ENCODE measurements at regions not wholly inside any gene's neighbourhood (a gene's known extent, or its start where the extent isn't known, plus 50 kb on each side); places are given as distances from the start of the nearest gene placed in this dataset.
"Not testable (repeated sequence)": the region's sequence is repeated elsewhere in the genome, so short reads cannot be mapped to it uniquely, and the experiment has no call there.

GRCh38 chr10:30745953-30746352 lies 116.4 kb upstream of the LYZL2 start:
- no peak for DNase-seq
- TF ChIP-seq CTCF (IDR thresholded peaks at IDR 0.05) (no peak), POLR2A (IDR thresholded peaks at IDR 0.05) (no peak)

GRCh38 chr10:30744106-30744505 lies 114.6 kb upstream of the LYZL2 start:
- WGBS, 2 donors: 91 to 92% methylated on average over 1 of the region's 1 CpG
- no peaks in the 10 kb centered on the region for H3K9me3 ChIP-seq
- H3K36me3 ChIP-seq: no peaks in the 10 kb centered on the region
- H3K27ac ChIP-seq: peak overlapping the region in 3 of 4 donors; percentile 22 to 69 (median 36)
- TF ChIP-seq CTCF (IDR thresholded peaks at IDR 0.05): no peak
- no peak for TF ChIP-seq POLR2A (IDR thresholded peaks at IDR 0.05)
- DNase-seq: no peak
- no peak overlapping the region for H3K4me3 ChIP-seq
- H3K4me1 ChIP-seq: no peaks in the 10 kb centered on the region
- intact Hi-C loops (cut with DNase I): no loop called here
- no peaks in the 10 kb centered on the region for H3K27me3 ChIP-seq

More at GRCh38 chr10:30745953-30746352, 116.4 kb upstream of the LYZL2 start:
- no peak overlapping the region for H3K4me3 ChIP-seq
- no peaks in the 10 kb centered on the region for H3K36me3 ChIP-seq
- H3K4me1 ChIP-seq: no peaks in the 10 kb centered on the region
- WGBS, 2 donors: 71 to 93% methylated on average over 5 of the region's 5 CpGs
- no peaks in the 10 kb centered on the region for H3K27me3 ChIP-seq
- intact Hi-C loops (cut with DNase I): no loop called here
- no peaks in the 10 kb centered on the region for H3K9me3 ChIP-seq
- H3K27ac ChIP-seq: no peak overlapping the region

- no peaks in the 10 kb centered on the region for H3K4me1 ChIP-seq
- no peaks in the 10 kb centered on the region for H3K27me3 ChIP-seq
- no peak overlapping the region for H3K4me3 ChIP-seq
- DNase-seq: no peak
- 83 to 90% methylated on average over 3 of the region's 3 CpGs for WGBS, 2 donors
- intact Hi-C loops (cut with DNase I): no loop called here
- no peak for TF ChIP-seq CTCF (IDR thresholded peaks at IDR 0.05)
- TF ChIP-seq POLR2A (IDR thresholded peaks at IDR 0.05): no peak
- H3K9me3 ChIP-seq: no peaks in the 10 kb centered on the region
- H3K27ac ChIP-seq: peak overlapping the region in 3 of 4 donors; percentile 22 to 69 (median 36)
- H3K36me3 ChIP-seq: no peaks in the 10 kb centered on the region
Observed at GRCh38 chr10:30743586-30743985, 114.0 kb upstream of the LYZL2 start.

- intact Hi-C loops (cut with DNase I): no loop called here
- DNase-seq: no peak
- TF ChIP-seq CTCF (IDR thresholded peaks at IDR 0.05): no peak
- no peaks in the 10 kb centered on the region for H3K4me1 ChIP-seq
- H3K4me3 ChIP-seq: no peak overlapping the region
- no peaks in the 10 kb centered on the region for H3K9me3 ChIP-seq
- no peaks in the 10 kb centered on the region for H3K36me3 ChIP-seq
- no peaks in the 10 kb centered on the region for H3K27me3 ChIP-seq
- WGBS, 2 donors: 56 to 79% methylated on average over 4 of the region's 4 CpGs
- H3K27ac ChIP-seq: no peak overlapping the region
Observed at GRCh38 chr10:30742471-30742870, 112.9 kb upstream of the LYZL2 start.

DNA sequence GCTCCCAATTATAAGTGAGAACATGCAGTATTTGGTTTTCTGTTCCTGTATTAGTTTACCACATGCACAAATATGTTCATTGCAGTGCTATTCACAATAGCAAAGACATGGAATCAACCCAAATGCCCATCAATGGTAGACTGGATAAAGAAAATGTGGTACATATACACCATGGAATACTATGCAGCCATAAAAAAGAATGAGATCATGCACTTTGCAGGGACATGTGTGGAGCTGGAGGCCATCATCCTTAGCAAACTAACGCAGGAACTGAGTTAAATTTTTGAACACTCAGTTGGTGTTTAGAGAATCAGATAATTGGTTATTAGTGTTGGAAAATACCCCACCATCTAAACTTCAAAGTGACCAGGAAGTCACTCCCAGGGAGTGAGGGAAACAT lies 111.2 kb upstream of the LYZL2 start:
- H3K9me3 ChIP-seq; intact Hi-C loops (cut with DNase I); H3K27me3 ChIP-seq; H3K4me3 ChIP-seq; DNase-seq; H3K36me3 ChIP-seq; H3K4me1 ChIP-seq; H3K27ac ChIP-seq: not testable (repeated sequence)
- 89 to 92% methylated on average over 1 of the region's 1 CpG for WGBS, 2 donors

DNA sequence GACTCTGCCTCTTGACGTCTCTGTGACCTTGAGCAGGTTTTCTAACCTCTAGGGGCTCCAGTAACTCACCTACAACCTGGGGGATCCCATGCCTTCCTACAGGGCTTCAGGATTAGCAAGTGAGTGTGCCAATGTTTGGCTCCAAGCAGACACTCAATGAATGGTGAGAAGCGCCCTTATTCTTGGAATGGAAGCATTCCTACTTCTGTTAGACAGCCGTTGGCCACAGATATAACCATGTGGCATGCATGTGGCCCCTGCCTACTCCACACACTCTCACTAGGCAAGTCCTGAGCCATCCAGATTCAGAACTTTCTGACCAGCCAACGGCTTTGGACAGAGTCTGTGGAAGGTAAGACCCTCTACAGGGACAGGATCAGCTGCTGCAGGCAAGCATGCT lies 108.9 kb upstream of the LYZL2 start:
- Histone ChIP-seq H3K4me1 (no peaks in the 10 kb centered on the region), H3K4me3 (no peak overlapping the region), H3K9me3 (no peaks in the 10 kb centered on the region), H3K27ac (no peak overlapping the region), H3K36me3 (no peaks in the 10 kb centered on the region), H3K27me3 (no peaks in the 10 kb centered on the region)
- no peak for TF ChIP-seq CTCF (IDR thresholded peaks at IDR 0.05)
- no peak for TF ChIP-seq POLR2A (IDR thresholded peaks at IDR 0.05)
- intact Hi-C loops (cut with DNase I): no loop called here
- 83 to 91% methylated on average over 1 to 3 of the region's 4 CpGs for WGBS, 2 donors
- DNase-seq: no peak
